Suprapubic skin (tissue), 4 donors: ENCODE measurements at regions not wholly inside any gene's neighbourhood (a gene's known extent, or its start where the extent isn't known, plus 50 kb on each side); places are given as distances from the start of the nearest gene placed in this dataset.

Experiments used
- DNase-seq, 2 donors: peaks; one replicate each; pipeline ENCODE4 v3.0.0-alpha.2; 2019; ENCODE audit warnings: low spot score in 2 of 2
- H3K27ac ChIP-seq: fragments of 200-600 bp; sonication (generic); one replicate; pipeline ENCODE4 v1.5.1; 2019
- H3K27me3 ChIP-seq: fragments of 200-600 bp; sonication (generic); one replicate; pipeline ENCODE4 v1.5.1; 2019
- H3K36me3 ChIP-seq: fragments of 200-600 bp; sonication (generic); one replicate; pipeline ENCODE4 v1.5.1; 2019
- H3K4me1 ChIP-seq: fragments of 200-600 bp; sonication (generic); one replicate; pipeline ENCODE4 v1.5.1; 2019
- H3K4me3 ChIP-seq: fragments of 200-600 bp; sonication (generic); one replicate; pipeline ENCODE4 v1.5.1; 2019; ENCODE audit warnings: mild to moderate bottlenecking
- H3K9me3 ChIP-seq: fragments of 200-600 bp; sonication (generic); one replicate; pipeline ENCODE4 v1.5.1; 2019
- CTCF ChIP-seq, 2 donors: fragments of 200-600 bp in 1 of 2; fragments of 450-650 bp in 1 of 2; sonication (generic) in 1 of 2; IDR thresholded peaks; one replicate each; pipeline ENCODE4 v1.5.1; 2016 to 2019; ENCODE audit warnings: antibody characterized with exemption in 2 of 2, mild to moderate bottlenecking in 1 of 2, moderate library complexity in 1 of 2
- EP300 ChIP-seq: sonication (generic); formaldehyde crosslinking; IDR thresholded peaks from one replicate; pipeline ENCODE4 v1.6.1; 2017; ENCODE audit warnings: antibody characterized with exemption
- POLR2A ChIP-seq, 2 donors: fragments of 450-650 bp; IDR thresholded peaks; one replicate each; pipeline ENCODE4 v1.6.1; 2017; ENCODE audit warnings: antibody characterized with exemption in 2 of 2, mild to moderate bottlenecking in 2 of 2, moderate library complexity in 2 of 2
- POLR2AphosphoS5 ChIP-seq, 3 donors: sonication (generic); formaldehyde crosslinking; IDR thresholded peaks; one replicate each; pipeline ENCODE4 v1.6.1; 2017; ENCODE audit warnings: antibody characterized with exemption in 3 of 3
- WGBS: methylation state at CpG from one replicate; pipeline ENCODE4 v1.1.5; 2018; 5-methylcytosine and 5-hydroxymethylcytosine counted together

GRCh38 chr15:97718509-97718908 is 242.0 kb upstream of the ARRDC4 start:
- no peak overlapping the region for H3K27ac ChIP-seq
- no peak overlapping the region for H3K4me3 ChIP-seq
- no peaks in the 10 kb centered on the region for H3K36me3 ChIP-seq
- H3K27me3 ChIP-seq = no peaks in the 10 kb centered on the region
- H3K9me3 ChIP-seq = peaks cover 7% of the 10 kb centered on the region
- no peak for DNase-seq
- TF ChIP-seq EP300 = no peak
- no peak for TF ChIP-seq POLR2A (IDR thresholded peaks at IDR 0.05)
- no peak for TF ChIP-seq CTCF (IDR thresholded peaks at IDR 0.05)
- TF ChIP-seq POLR2AphosphoS5 (IDR thresholded peaks at IDR 0.05) = no peak
- no peaks in the 10 kb centered on the region for H3K4me1 ChIP-seq

- 56% methylated on average over 13 of the region's 13 CpGs for WGBS
- no peak for DNase-seq
These were observed 231.7 kb upstream of the ARRDC4 start for GRCh38 chr15:97728791-97729190.

GRCh38 chr15:97729270-97729669 is 231.2 kb upstream of the ARRDC4 start:
- Histone ChIP-seq H3K27ac (no peak overlapping the region), H3K4me1 (no peaks in the 10 kb centered on the region), H3K9me3 (no peaks in the 10 kb centered on the region), H3K4me3 (no peak overlapping the region), H3K27me3 (no peaks in the 10 kb centered on the region), H3K36me3 (no peaks in the 10 kb centered on the region)
- 63% methylated on average over 7 of the region's 7 CpGs for WGBS
- TF ChIP-seq CTCF (IDR thresholded peaks at IDR 0.05) (no peak), POLR2A (IDR thresholded peaks at IDR 0.05) (no peak), POLR2AphosphoS5 (IDR thresholded peaks at IDR 0.05) (no peak), EP300 (no peak)
- DNase-seq = no peak

More at GRCh38 chr15:97728791-97729190, 231.7 kb upstream of the ARRDC4 start:
- H3K9me3 ChIP-seq = no peaks in the 10 kb centered on the region
- no peak overlapping the region for H3K4me3 ChIP-seq
- no peaks in the 10 kb centered on the region for H3K36me3 ChIP-seq
- H3K4me1 ChIP-seq = no peaks in the 10 kb centered on the region
- no peak overlapping the region for H3K27ac ChIP-seq
- H3K27me3 ChIP-seq = no peaks in the 10 kb centered on the region
- no peak for TF ChIP-seq CTCF (IDR thresholded peaks at IDR 0.05)
- no peak for TF ChIP-seq POLR2A (IDR thresholded peaks at IDR 0.05)
- TF ChIP-seq POLR2AphosphoS5 (IDR thresholded peaks at IDR 0.05) = no peak
- no peak for TF ChIP-seq EP300

GRCh38 chr15:97730315-97730714 is 230.2 kb upstream of the ARRDC4 start:
- H3K9me3 ChIP-seq = no peaks in the 10 kb centered on the region
- DNase-seq = no peak
- no peak overlapping the region for H3K4me3 ChIP-seq
- 64% methylated on average over 1 of the region's 1 CpG for WGBS
- TF ChIP-seq CTCF (IDR thresholded peaks at IDR 0.05) (no peak), POLR2A (IDR thresholded peaks at IDR 0.05) (no peak), POLR2AphosphoS5 (IDR thresholded peaks at IDR 0.05) (no peak), EP300 (no peak)
- H3K4me1 ChIP-seq = no peaks in the 10 kb centered on the region
- no peaks in the 10 kb centered on the region for H3K36me3 ChIP-seq
- H3K27ac ChIP-seq = no peak overlapping the region
- H3K27me3 ChIP-seq = no peaks in the 10 kb centered on the region

GRCh38 chr15:97731859-97732258 is 228.6 kb upstream of the ARRDC4 start:
- Histone ChIP-seq H3K9me3 (no peaks in the 10 kb centered on the region), H3K4me1 (no peaks in the 10 kb centered on the region), H3K4me3 (no peak overlapping the region), H3K36me3 (no peaks in the 10 kb centered on the region), H3K27ac (no peak overlapping the region), H3K27me3 (no peaks in the 10 kb centered on the region)
- TF ChIP-seq EP300 = no peak
- no peak for TF ChIP-seq POLR2A (IDR thresholded peaks at IDR 0.05)
- TF ChIP-seq POLR2AphosphoS5 (IDR thresholded peaks at IDR 0.05) = no peak
- 97% methylated on average over 3 of the region's 3 CpGs for WGBS
- DNase-seq = no peak

GRCh38 chr15:97733373-97733772 is 227.1 kb upstream of the ARRDC4 start:
- no peak for DNase-seq
- Histone ChIP-seq H3K36me3 (no peaks in the 10 kb centered on the region), H3K27me3 (no peaks in the 10 kb centered on the region), H3K4me1 (no peaks in the 10 kb centered on the region), H3K4me3 (no peak overlapping the region), H3K9me3 (no peaks in the 10 kb centered on the region), H3K27ac (no peak overlapping the region)
- TF ChIP-seq EP300 = no peak
- TF ChIP-seq POLR2A (IDR thresholded peaks at IDR 0.05) = no peak
- TF ChIP-seq POLR2AphosphoS5 (IDR thresholded peaks at IDR 0.05) = no peak
- no peak for TF ChIP-seq CTCF (IDR thresholded peaks at IDR 0.05)
- 91% methylated on average over 3 of the region's 3 CpGs for WGBS
